H9 (cell line): ENCODE measurements at regions not wholly inside any gene's neighbourhood (a gene's known extent, or its start where the extent isn't known, plus 50 kb on each side); places are given as distances from the start of the nearest gene placed in this dataset.

Experiments used
- DNase-seq: peaks from one replicate; pipeline ENCODE4 v3.0.0-alpha.2; 2017
- H2AFZ ChIP-seq: one replicate; pipeline ENCODE4 v1.6.1; 2013; ENCODE audit warnings: mild to moderate bottlenecking, low read length, control low read depth, moderate library complexity
- H2AK5ac ChIP-seq: 2 replicates; pipeline ENCODE4 v1.6.1; 2013; ENCODE audit warnings: low read length, control low read depth, mixed read lengths; ENCODE audit not compliant: insufficient read length
- H2BK120ac ChIP-seq: one replicate; pipeline ENCODE4 v1.6.1; 2013; ENCODE audit warnings: low read depth, mild to moderate bottlenecking, low read length, control low read depth, inconsistent platforms; ENCODE audit not compliant: poor library complexity, severe bottlenecking
- H2BK12ac ChIP-seq: 2 replicates; pipeline ENCODE4 v1.6.1; 2013; ENCODE audit warnings: low read length, control low read depth, mixed read lengths, low read depth; ENCODE audit not compliant: insufficient read length
- H2BK15ac ChIP-seq: 2 replicates; pipeline ENCODE4 v1.6.1; 2013; ENCODE audit warnings: low read depth, low read length, control low read depth
- H2BK20ac ChIP-seq: one replicate; pipeline ENCODE4 v1.6.1; 2013; ENCODE audit warnings: low read depth, mild to moderate bottlenecking, low read length, control low read depth, inconsistent platforms; ENCODE audit not compliant: poor library complexity, severe bottlenecking
- H2BK5ac ChIP-seq: 2 replicates; pipeline ENCODE4 v1.6.1; 2013; ENCODE audit warnings: low read length, control low read depth, mixed read lengths; ENCODE audit not compliant: insufficient read length
- H3K14ac ChIP-seq: 2 replicates; pipeline ENCODE4 v1.6.1; 2013; ENCODE audit warnings: low read length, control low read depth; ENCODE audit not compliant: insufficient read depth
- H3K18ac ChIP-seq: 2 replicates; pipeline ENCODE4 v1.6.1; 2013; ENCODE audit warnings: low read depth, mild to moderate bottlenecking, mixed read lengths, low read length, control low read depth; ENCODE audit not compliant: insufficient read length
- H3K23ac ChIP-seq: 2 replicates; pipeline ENCODE4 v1.6.1; 2013; ENCODE audit warnings: low read length, control low read depth, mixed read lengths, low read depth; ENCODE audit not compliant: insufficient read length
- H3K23me2 ChIP-seq: 2 replicates; pipeline ENCODE4 v1.6.1; 2013; ENCODE audit warnings: low read depth, mild to moderate bottlenecking, mixed read lengths, low read length, control low read depth; ENCODE audit not compliant: insufficient read length, poor library complexity, severe bottlenecking
- H3K27ac ChIP-seq: 2 replicates; pipeline ENCODE4 v1.5.1; 2013; ENCODE audit warnings: low read length, control low read depth, mixed read lengths, low read depth; ENCODE audit not compliant: insufficient read length
- H3K27me3 ChIP-seq: 2 replicates; pipeline ENCODE4 v1.6.1; 2013; ENCODE audit warnings: low read length, control low read depth, inconsistent platforms; ENCODE audit not compliant: insufficient read depth
- H3K4ac ChIP-seq: 2 replicates; pipeline ENCODE4 v1.6.1; 2013; ENCODE audit warnings: low read depth, mild to moderate bottlenecking, control low read depth, inconsistent platforms, low read length, moderate library complexity
- H3K4me1 ChIP-seq: 2 replicates; pipeline ENCODE4 v1.6.1; 2013; ENCODE audit warnings: low read length, control low read depth, inconsistent platforms; ENCODE audit not compliant: insufficient read depth
- H3K4me2 ChIP-seq: 2 replicates; pipeline ENCODE4 v1.6.1; 2013; ENCODE audit warnings: low read length, control low read depth, mixed read lengths; ENCODE audit not compliant: insufficient read length, insufficient read depth
- H3K56ac ChIP-seq: 2 replicates; pipeline ENCODE4 v1.6.1; 2013; ENCODE audit warnings: low read depth, mild to moderate bottlenecking, mixed read lengths, low read length, control low read depth; ENCODE audit not compliant: insufficient read length
- H3K79me1 ChIP-seq: 2 replicates; pipeline ENCODE4 v1.6.1; 2013; ENCODE audit warnings: low read depth, mild to moderate bottlenecking, moderate library complexity, low read length, control low read depth, inconsistent platforms; ENCODE audit not compliant: insufficient read depth, poor library complexity, severe bottlenecking
- H3K79me2 ChIP-seq: 2 replicates; pipeline ENCODE4 v1.6.1; 2013; ENCODE audit warnings: low read length, control low read depth, inconsistent platforms; ENCODE audit not compliant: insufficient read depth
- H3K9ac ChIP-seq: 2 replicates; pipeline ENCODE4 v1.6.1; 2013; ENCODE audit warnings: low read length, control low read depth, mixed read lengths; ENCODE audit not compliant: insufficient read length; ENCODE audit errors: extremely low read depth
- H3K9me3 ChIP-seq: one replicate; pipeline ENCODE4 v1.6.1; 2013; ENCODE audit warnings: low read depth, low read length, inconsistent platforms; ENCODE audit not compliant: control insufficient read depth
- H3T11ph ChIP-seq: one replicate; pipeline ENCODE4 v1.6.1; 2013; ENCODE audit warnings: mild to moderate bottlenecking, low read length, control low read depth, inconsistent platforms
- H4K20me1 ChIP-seq: one replicate; pipeline ENCODE4 v1.6.1; 2013; ENCODE audit not compliant: control insufficient read depth, insufficient read length, insufficient read depth
- H4K5ac ChIP-seq: 2 replicates; pipeline ENCODE4 v1.6.1; 2013; ENCODE audit warnings: low read depth, mild to moderate bottlenecking, mixed read lengths, low read length, control low read depth; ENCODE audit not compliant: insufficient read length
- H4K8ac ChIP-seq: replicated peaks from 2 replicates; pipeline ENCODE4 v1.6.1; 2013; ENCODE audit warnings: low read length, control low read depth, mixed read lengths, low read depth; ENCODE audit not compliant: insufficient read length
- H4K91ac ChIP-seq: 2 replicates; pipeline ENCODE4 v1.6.1; 2013; ENCODE audit warnings: low read depth, mild to moderate bottlenecking, moderate library complexity, mixed read lengths, low read length, control low read depth; ENCODE audit not compliant: insufficient read length
- H3K27ac Mint-ChIP-seq, 3 experiments: 2 replicates in 2 of 3; 3 replicates in 1 of 3; pipeline ENCODE4 v1.8.0; 2020 to 2021; ENCODE audit warnings: mixed read lengths in 3 of 3, mild to moderate bottlenecking in 1 of 3, moderate library complexity in 1 of 3
- H3K27me3 Mint-ChIP-seq: 2 replicates; pipeline ENCODE4 v1.8.0; 2021; ENCODE audit warnings: low read depth, mild to moderate bottlenecking, moderate library complexity, mixed read lengths
- H3K36me3 Mint-ChIP-seq, 3 experiments: 2 replicates in 2 of 3; 3 replicates in 1 of 3; pipeline ENCODE4 v1.8.0; 2020 to 2021; ENCODE audit warnings: low read depth in 3 of 3, mixed read lengths in 3 of 3; ENCODE audit not compliant: insufficient read depth in 1 of 3
- H3K4me1 Mint-ChIP-seq, 2 experiments: 2 replicates each; pipeline ENCODE4 v1.8.0; 2020; ENCODE audit warnings: mixed read lengths in 2 of 2
- H3K4me3 Mint-ChIP-seq, 2 experiments: 2 replicates in 1 of 2; 3 replicates in 1 of 2; pipeline ENCODE4 v1.8.0; 2020 to 2021; ENCODE audit warnings: mild to moderate bottlenecking in 2 of 2, mixed read lengths in 2 of 2, moderate library complexity in 1 of 2
- H3K9me3 Mint-ChIP-seq, 2 experiments: 2 replicates in 1 of 2; 3 replicates in 1 of 2; pipeline ENCODE4 v1.8.0; 2020; ENCODE audit warnings: mild to moderate bottlenecking in 2 of 2, mixed read lengths in 2 of 2, moderate library complexity in 1 of 2
- WGBS: extraction: QIAGEN DNeasy Blood & Tissue Kit; methylation state at CpG from one replicate; pipeline ENCODE4 v1.1.7; 2013; ENCODE audit warnings: missing lambda C conversion rate, low lambda C conversion rate, mixed read lengths; ENCODE audit not compliant: insufficient read length; ENCODE audit errors: extremely low coverage; 5-methylcytosine and 5-hydroxymethylcytosine counted together
- TF ChIP-seq, protein P1 (sequence below): fragments of 200-600 bp; sonication (generic); conservative IDR thresholded peaks from 3 replicates; pipeline ENCODE4 v1.8.0; 2021; ENCODE audit warnings: antibody characterized with exemption, mild to moderate bottlenecking

DNA sequence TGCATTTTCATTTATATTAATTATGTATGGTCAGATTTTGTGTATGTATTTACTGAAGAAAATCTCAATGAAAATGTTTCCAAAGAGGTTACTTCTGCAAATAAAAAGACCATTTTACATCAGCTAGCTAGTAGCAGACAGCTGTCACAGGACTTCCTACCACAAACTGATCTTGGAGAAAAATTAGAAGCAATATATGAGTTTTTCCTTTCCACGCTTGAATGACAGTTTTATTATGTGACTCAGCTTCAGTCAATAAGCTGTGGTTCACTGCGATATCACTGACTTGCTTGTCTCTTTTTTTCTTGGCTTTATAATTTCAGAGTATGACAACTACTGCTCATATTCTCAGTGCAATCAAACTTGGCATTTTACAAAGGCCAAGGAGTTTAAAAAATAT lies 787.4 kb upstream of the GALNTL6 start:
- Histone ChIP-seq H2BK15ac (no peak overlapping the region), H2BK12ac (no peak overlapping the region), H3K9me3 (no peaks in the 10 kb centered on the region), H3K23ac (no peak overlapping the region), H2AFZ (no peak overlapping the region), H3K4me1 (peaks cover 3% of the 10 kb centered on the region; the same call in 1 of the 2 replicates), H3K4me2 (no peak overlapping the region), H3K56ac (no peak overlapping the region), H3K79me2 (no peaks in the 10 kb centered on the region), H3T11ph (no peak overlapping the region), H2BK5ac (no peak overlapping the region), H4K8ac (no peak overlapping the region), H4K20me1 (no peaks in the 10 kb centered on the region), H4K5ac (no peak overlapping the region), H3K14ac (no peak overlapping the region), H3K9ac (no peak overlapping the region), H2BK20ac (no peak overlapping the region), H3K27me3 (no peaks in the 10 kb centered on the region), H3K18ac (no peak overlapping the region), H4K91ac (no peak overlapping the region), H2AK5ac (no peak overlapping the region), H3K4ac (no peak overlapping the region), H3K23me2 (no peaks in the 10 kb centered on the region), H2BK120ac (no peak overlapping the region), H3K27ac (no peak overlapping the region), H3K79me1 (no peaks in the 10 kb centered on the region)
- H3K4me1 Mint-ChIP-seq, result peaks cover 39 to 47% of the 10 kb centered on the region in 2 experiments
- peaks cover 12 to 13% of the 10 kb centered on the region in 2 experiments for H3K9me3 Mint-ChIP-seq
- H3K4me3 Mint-ChIP-seq, result no peak overlapping the region
- H3K36me3 Mint-ChIP-seq, result peaks cover 7 to 16% (median 15%) of the 10 kb centered on the region in 3 experiments
- DNase-seq, result no peak
- H3K27ac Mint-ChIP-seq, result no peak overlapping the region
- no CpG with 5 or more reads among the region's 2 CpGs for WGBS
- no peaks in the 10 kb centered on the region for H3K27me3 Mint-ChIP-seq
- TF ChIP-seq, protein P1, sequence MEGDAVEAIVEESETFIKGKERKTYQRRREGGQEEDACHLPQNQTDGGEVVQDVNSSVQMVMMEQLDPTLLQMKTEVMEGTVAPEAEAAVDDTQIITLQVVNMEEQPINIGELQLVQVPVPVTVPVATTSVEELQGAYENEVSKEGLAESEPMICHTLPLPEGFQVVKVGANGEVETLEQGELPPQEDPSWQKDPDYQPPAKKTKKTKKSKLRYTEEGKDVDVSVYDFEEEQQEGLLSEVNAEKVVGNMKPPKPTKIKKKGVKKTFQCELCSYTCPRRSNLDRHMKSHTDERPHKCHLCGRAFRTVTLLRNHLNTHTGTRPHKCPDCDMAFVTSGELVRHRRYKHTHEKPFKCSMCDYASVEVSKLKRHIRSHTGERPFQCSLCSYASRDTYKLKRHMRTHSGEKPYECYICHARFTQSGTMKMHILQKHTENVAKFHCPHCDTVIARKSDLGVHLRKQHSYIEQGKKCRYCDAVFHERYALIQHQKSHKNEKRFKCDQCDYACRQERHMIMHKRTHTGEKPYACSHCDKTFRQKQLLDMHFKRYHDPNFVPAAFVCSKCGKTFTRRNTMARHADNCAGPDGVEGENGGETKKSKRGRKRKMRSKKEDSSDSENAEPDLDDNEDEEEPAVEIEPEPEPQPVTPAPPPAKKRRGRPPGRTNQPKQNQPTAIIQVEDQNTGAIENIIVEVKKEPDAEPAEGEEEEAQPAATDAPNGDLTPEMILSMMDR, result no peak
